NCI-H2196 treated with DMSO at 0.1 percent for 48 hours (cell line): ENCODE measurements at regions not wholly inside any gene's neighbourhood (a gene's known extent, or its start where the extent isn't known, plus 50 kb on each side); places are given as distances from the start of the nearest gene placed in this dataset.
"Not testable (repeated sequence)": the region's sequence is repeated elsewhere in the genome, so short reads cannot be mapped to it uniquely, and the experiment has no call there.

Experiments used
- DNase-seq: peaks from one replicate; lab custom pipeline; 2025; ENCODE audit not compliant: unreplicated experiment; lab: John Stamatoyannopoulos, UW

DNA sequence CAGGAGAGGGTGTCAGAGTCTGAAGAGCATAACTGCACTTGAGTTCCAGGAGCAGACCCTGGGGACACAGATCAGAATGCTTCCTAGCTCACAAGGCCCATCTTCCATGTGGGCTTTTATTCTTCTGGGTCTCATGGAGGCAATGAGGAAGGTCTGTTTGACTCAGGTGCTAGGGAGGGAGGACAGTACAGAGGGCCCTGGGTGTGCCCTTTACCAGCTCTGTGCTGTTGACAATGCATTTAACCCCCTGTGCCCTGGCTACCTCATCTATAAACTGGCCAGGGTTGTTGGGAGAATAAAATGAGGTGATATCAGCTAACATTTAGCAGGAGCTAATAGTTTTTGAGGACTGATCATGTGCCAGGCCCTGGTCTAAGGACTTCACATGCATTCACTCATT is 318.0 kb downstream of the DMAC1 start:
- no peak for DNase-seq

DNA sequence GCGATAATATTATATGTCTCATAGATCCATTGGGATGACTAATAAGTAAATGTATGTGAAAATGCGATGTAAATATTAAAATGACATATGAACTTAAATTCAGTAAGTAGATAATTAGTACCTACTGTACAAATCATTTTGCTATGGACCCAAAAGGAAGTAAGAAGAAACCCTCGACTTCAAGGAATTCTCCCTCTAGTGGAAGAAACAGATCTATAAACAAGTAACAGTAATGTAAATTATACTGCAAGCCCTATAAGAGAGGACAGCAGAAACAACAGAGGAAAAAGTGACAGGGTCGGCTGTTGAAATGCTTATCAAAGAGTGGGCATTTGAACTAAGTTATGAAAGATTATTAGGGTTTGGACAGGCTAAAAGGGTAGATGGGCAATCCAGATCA is 320.3 kb downstream of the DMAC1 start:
- no peak for DNase-seq

DNA sequence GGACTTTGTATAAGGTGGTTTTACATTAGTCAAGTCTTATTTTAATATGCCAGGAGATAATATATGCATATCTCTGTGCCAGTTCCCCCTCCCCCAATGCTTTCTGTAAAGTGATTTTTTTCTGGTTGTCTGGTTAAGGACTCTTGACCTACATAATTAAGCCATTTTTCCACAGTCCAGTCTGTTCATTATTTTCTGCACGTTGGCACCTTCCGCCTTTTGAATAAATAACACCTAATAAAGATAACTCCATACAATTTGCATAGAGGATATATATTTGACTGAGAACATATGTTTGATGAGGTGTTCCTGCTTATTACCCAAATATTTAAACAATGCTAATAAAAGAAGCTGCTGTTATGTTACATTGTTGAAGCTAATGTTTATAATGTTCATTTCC is 320.9 kb downstream of the DMAC1 start:
- DNase-seq, result no peak

DNA sequence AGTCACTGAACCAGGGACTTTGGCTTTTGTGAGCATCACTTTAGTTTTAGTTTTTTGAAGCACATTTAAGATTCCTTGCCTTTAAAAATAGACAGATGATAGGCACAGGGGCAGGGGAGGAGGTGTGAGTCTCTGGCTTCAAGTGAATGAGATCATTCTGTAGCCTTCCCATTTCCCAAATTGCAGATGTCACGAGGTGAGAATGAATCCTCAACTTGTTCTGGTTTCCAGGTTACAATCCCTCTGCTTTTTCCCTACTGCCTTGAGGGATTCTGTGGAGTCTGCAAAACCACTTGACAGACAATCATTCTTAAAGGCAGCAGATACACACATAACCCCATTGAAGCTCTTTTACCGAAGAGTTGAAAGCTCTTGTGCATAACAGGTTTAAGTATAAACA is 332.4 kb downstream of the DMAC1 start:
- no peak for DNase-seq

DNA sequence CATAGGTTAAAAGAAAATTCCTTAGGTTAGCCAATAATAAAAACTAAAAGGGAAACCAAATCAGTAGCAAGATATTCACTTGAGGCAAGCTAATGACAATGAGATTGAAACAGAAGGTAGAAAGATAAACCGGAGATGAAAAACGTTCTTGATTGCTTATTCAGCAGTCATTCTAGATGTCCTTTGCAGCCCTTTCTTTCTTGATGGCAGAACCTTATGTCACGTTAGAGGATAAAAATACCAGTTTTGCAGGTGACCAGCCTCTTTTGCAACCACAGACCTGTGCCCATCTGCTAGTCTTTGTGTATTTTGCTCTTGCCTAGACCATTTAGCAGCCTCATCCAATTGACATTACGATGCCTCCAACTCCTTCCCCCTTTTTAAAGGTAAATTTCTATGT is 337.8 kb downstream of the DMAC1 start:
- no peak for DNase-seq

DNA sequence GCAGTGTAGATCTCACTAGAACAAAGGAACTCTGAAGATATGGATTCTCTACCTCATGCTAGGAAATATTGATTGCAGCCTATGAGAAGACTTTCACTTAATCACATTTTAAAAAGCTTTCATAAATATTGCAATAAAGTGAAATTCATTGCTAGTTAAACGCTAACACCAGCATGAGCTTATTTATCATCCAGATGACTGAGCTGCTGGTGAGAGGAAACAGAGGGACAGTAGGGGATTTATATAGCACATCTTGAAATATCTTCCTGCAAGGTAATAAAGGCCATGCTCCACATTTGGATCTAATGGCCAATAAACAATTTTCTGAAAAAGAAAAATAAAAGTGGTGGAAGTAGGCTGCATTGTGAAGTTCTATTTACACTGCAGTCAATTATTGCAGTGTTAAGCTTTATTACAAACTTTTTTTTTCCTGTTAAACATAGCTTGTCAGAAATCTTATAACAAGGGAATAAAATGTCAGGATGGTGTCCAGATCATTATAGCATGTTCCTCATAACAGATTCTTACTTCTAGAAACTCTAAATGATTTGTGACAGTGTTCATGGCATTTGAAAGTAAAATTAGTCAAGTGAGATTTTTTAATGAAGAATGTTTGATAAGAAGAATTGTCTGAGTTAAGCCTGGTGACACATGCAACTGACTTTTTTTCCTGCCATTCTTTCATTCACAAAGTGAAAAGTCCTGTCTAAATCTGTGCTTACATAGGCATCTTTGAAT is 342.6 kb downstream of the DMAC1 start:
- no peak for DNase-seq

DNA sequence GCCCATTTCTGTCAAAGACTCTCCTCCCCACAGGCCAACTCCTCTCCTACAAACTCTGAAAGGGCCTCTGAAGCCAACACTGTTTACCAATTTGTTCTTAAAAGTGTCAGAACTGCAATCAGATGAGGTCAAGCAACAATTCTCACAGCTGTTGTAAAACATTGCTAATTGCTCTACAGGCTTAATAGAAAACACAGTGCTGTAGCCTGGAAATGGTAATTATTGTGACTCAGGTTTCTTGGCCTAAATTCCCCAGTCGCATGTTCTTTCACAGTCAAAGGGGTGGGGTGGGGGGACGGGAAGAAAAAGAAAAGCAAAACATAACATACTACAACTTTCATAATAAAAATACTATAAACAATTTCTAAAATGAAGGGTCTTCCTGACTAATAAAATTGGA is 343.2 kb downstream of the DMAC1 start:
- DNase-seq, result no peak

DNA sequence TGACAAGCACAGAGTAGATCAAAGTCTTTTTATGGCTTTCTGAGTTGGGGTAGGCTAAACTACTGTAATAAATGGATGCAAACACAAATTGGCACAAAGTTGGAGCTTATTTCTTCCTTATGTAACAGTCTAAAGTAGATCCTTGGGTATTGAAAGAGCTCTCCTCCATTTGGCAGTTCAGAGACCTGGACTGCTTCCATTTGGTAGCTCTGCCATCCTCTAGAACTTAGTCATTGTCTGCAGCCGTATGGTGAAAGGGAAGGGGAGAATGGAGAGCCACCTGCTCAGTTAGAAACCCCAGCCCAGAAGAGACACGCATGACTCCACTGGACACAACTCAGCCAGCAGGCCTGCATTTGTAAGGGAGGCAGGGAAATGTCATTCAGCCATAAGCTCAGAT is 345.0 kb downstream of the DMAC1 start:
- DNase-seq, result no peak

DNA sequence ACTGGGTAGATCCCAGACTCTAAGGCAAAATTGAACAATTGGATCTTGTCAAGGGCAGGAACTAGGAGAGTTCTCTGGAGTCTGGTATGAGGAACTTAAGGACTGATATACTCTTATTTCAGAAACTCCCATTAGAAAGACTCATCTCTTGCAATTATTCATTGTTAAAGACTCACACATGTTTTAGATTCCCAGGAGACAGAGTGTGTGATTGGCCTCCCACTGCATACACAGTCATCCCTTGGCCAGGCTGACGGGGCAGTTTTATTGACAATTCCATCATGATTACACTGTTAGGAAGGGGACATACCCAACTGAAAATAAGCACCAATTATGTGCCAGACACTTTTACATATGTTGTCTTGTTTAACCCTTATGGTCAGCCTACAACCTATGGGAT is 347.2 kb downstream of the DMAC1 start:
- DNase-seq, result no peak

DNA sequence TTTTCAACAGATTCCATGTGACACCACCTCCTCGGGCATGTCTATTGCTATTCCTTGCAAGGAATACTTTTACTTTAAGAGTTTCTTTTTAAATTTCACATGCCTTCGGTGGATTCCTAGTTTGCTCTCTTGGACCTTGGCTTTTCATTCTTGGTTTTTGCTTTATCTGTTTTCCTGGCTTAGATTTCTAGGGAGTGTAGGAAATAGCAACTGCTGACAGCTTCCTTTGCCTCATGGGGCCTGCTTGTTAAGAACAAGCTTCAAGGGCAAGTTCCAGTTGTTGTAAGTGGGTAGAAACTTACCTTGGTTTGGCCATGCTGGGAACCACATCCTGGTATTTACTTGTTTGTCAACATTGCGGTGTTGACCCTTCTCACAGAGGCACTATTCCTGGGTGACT is 348.5 kb downstream of the DMAC1 start:
- DNase-seq, result no peak

DNA sequence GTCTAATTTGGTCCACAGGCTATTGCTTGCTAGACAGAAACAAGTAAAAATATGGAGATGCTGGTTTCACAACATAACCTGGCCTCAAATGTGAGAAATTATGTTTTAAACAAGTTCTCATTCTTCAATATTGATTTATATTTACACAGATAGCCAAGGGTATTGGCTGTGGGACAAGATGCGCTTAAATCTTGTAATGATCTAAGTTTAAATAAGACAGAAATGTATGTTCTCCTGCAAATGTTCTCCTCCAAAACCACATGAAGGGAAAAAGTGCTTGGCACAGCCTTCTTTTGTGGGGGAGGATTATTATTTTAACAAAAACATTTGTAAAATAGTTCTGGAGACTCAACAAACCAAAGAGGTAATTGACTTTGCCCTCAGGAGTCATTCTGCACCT is 356.0 kb downstream of the DMAC1 start:
- DNase-seq, result no peak

DNA sequence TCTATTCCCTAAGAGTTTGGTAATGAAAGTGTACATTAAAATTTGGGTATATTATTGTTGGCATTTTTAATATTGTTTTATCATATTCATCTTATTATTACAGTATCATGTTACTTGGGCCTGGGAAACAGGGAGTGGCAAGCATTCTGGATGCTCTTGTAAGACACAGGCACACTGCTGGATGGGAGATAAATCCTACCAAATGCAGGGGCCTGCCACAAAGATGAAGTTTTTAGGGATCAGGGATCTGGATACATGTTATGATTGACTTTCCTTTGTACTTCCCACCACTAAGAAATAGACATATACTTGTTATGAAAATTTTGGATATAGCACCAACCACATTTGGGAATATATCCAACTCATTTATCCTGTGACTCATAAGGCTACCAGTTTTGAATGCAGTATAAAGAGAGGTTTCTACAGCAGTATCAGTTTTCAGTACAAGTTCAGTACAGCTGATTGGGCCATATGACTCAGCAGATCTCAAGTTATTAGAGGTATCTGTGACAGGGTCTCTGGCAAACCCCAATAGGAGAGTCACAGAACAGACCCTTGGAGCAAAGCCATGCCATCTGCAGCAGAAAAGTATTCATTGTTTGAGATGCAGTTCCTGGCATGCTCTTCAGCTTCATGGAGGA is 360.1 kb downstream of the DMAC1 start:
- peak; percentile 69 for DNase-seq

DNA sequence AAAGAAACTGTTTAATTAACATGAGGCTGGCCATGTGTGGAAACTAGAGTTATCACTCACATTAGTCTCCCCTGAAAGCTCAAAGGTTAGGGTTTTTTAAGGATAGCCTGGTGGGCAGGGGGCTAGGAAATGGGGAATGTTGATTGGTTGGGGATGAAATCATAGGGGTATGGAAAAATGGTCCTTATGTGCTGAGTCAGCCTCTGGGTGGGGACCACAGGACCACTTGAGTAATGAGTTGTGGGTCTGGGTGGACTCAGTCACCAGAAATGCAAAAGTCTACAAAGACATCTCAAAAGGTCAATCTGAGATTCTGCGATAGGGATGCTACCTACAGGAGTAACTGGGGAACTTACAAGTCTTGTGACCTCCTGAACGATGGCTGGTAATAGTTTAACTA is 362.8 kb downstream of the DMAC1 start:
- DNase-seq, result no peak

DNA sequence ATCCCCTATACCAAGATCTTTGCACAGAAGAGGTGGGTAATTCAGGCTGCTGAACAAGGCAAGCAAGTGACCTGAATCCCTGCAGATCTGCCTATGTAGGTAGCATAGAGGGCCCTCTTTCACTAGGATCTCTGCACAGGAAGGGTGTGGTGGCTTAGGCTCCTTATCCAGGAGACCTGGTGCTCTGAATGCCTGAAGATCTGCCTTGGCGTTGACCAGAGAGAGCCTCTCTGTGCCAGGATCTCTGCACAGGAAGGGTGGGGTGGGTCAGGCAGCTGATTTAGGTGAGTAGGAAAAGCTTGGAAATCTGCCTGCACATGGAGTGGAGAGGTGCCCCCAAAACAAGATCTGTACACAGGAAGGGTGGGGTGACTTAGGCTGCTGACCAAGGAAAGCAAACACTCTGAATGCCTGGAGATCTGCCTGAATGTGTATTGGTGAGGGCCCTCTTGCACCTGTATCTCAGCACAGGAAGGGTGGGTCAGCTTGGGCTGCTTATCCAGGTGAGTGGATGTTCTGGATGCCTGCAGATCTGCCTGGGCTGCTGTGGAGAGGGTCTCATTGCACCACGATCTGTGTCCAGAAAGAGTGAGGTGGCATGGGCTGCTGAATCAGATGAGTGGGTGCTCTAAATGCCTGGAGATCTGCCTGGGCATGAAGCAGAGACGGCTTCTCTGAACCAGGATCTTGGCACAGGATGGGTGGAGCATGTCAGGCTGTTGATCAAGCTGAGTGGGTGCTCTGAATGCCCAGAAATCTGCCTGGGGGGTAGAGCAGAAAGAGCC is 365.9 kb downstream of the DMAC1 start:
- no peak for DNase-seq

DNA sequence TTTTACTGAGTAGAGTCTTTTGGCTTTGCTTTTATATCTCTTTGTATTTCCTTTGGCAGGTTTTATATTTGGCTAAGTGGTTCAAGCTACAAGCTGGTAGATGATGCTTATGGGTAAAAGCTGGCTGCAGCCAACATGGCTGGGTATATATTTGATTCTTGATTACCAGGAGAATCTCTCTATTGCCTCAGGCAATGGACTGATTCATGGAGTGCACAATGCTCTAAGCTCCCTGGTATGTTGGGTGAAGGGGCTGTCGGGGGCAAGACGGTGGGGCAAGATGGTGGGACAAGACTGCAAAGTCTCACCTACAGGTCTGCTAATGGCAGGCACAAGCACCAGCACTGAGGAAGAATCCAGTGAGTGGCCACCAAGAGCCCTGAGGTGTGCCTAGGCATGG is 366.6 kb downstream of the DMAC1 start:
- DNase-seq, result no peak

DNA sequence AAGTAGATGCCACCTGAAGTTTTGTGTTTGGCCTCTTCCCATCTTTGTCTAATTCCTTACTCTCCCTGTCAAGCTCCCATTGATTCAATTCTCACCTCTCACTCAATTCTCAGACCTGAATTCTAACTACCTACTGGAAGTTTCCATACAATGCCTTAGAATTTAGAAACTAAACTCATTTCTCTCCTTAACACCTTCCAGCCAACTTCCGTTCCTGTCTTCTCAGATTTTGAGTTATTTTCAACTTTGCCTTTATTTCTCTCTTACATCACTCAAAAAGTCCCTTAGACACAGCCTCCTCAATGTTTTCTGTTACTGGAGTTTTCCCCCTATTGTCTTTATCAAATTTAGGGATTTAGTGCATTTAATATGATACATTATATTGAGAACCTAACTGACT is 382.2 kb downstream of the DMAC1 start:
- not testable (repeated sequence) for DNase-seq

DNA sequence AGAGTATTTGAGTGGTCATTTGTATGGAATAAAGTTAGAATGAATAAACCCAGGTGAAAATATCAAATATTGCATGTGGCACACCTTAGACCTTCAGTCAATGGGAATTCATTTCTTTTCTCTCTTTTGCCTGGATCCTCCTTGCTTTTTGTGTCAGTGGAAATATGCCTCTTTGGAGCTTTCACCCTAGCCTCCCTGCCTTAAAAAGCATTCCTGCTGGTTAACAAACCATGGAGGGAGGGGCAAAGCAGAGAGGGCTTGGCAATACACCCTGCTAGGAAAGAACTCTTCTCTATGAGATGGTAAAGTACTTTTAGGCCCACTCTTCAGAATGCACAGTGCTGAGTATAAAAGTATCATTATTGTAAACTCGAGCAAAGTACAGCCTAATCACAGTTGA is 383.7 kb downstream of the DMAC1 start:
- no peak for DNase-seq

DNA sequence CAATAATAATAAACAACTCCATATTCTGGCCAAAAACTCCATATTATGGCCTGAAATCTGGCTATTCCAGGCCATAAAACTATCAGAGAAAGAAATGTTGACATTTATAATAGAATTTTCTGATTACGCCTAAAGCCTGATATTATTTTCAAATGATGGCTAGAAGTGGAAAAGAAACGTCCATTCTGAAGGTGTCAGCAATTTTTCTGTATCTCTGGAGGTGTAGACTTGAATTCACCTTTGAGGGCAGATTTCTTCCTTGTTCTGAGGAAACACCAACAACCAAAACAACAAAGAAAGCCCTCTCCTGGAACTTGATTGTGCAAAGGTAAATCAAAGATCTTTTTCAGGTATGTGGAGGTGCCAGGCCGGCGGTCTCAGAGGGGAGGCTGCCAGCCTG is 390.7 kb downstream of the DMAC1 start:
- DNase-seq, result no peak

DNA sequence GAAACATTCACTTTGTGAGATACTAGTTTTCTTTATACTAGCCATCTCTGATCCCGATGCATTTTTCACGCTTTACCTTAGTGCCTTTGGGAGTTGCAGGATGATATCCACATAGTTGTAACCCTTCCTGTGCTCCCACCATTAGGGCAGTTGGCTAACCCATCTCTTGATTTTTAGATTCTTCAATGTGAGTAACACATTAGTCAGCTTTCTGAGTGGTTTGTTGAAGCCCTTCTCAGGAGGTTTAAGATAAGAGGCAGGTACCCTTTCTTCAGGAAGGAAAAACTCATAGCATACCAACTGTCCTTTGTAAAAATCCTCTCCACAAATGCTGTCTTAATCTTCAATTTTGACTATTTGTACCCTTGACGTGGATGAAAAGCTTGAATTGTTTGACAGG is 392.3 kb downstream of the DMAC1 start:
- DNase-seq, result no peak

DNA sequence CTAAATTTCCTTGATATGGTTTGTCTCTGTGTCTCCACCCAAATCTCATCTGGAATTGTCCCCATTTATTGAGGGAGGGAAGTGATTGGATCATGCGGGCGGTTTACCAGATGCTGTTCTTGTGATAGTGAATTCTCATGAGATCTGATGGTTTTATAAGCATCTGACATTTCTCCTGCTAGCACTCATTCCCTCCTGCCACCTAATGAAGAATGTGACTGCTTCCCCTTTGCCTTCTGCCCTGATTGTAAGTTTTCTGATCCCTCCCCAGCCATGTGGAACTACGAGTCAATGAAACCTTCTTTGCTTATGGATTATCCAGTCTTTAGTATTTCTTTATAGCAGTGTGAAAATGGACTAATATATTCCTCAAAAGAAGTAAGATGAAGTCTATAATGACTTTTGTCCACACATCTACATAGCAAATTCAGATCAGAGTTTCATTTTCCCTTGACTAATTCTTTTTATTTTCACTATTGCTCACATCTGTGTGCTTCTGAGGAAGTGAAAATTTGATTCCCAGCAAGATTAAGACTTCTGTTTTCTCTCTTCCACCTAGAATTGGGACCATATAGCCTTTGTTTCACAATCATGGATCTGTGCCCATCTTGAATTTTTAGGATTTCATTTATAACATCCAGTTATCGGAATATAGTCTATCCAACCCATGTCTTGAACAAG is 393.5 kb downstream of the DMAC1 start:
- DNase-seq, result no peak

DNA sequence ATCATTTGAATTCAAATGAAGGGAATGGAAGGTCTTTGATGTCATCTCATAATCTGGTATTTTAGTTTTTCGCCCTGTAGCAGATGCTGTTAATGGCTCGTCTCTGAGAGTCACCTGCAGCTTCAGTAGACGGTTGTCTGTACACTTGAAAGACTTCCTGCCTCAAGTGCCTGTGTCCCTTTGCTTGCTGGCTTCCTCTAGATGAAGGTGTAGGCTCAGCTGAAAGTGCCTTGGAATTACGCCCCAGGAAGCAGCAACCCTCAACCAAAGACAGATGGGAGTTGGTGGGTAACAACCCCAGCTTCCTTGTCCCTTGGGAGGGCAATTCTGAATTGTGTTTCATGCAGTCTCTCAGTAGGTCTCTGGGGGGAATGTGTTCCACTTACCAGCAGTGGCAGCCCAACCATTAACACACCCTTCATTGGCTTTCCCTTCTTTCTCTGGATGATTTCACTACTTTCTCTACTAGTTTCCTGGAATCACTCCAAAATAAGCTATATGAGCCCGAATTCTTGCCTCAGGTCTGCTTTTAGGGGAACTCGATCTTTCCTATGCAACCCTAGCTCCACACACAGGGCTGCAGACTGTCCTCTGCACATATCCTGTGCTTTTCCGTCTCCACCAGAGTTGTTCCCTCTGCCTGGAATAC is 395.6 kb downstream of the DMAC1 start:
- no peak for DNase-seq
